PC-9 (cell line): ENCODE measurements at regions not wholly inside any gene's neighbourhood (a gene's known extent, or its start where the extent isn't known, plus 50 kb on each side); places are given as distances from the start of the nearest gene placed in this dataset.

ENCODE experiments used
- BruUV-seq: library from RNA; stranded (reverse); fragments of 400-500 nt; replicated peaks from 2 replicates; lab custom pipeline; 2021; lab: Mats Ljungman, UMichigan
- CTCF ChIA-PET: fragments of 300-600 bp; sonication (Branson Sonifier 250); formaldehyde crosslinking; loops from one replicate; lab custom pipeline; 2022; ENCODE audit warnings: antibody characterized with exemption; lab: Charles Lee
- POLR2A ChIA-PET: fragments of 300-600 bp; sonication (Branson Sonifier 250); formaldehyde crosslinking; loops from one replicate; lab custom pipeline; 2022; ENCODE audit warnings: antibody characterized with exemption; ENCODE audit not compliant: unreplicated experiment; lab: Charles Lee
- DNase-seq, 2 experiments: peaks; one replicate each; pipeline versions ENCODE4 v3.0.0 to v3.0.0-alpha.2; 2015 to 2022; ENCODE audit warnings: mixed read lengths in 1 of 2
- H2AFZ ChIP-seq: fragments of 200-600 bp; sonication (generic); 2 replicates; pipeline ENCODE4 v1.8.1; 2017; ENCODE audit warnings: antibody characterized with exemption
- H3F3A ChIP-seq: fragments of 200-600 bp; sonication (generic); 2 replicates; pipeline ENCODE4 v1.8.1; 2017; ENCODE audit warnings: antibody characterized with exemption, mild to moderate bottlenecking, low read depth; ENCODE audit not compliant: insufficient read depth
- H3K27ac ChIP-seq: fragments of 200-600 bp; sonication (generic); 2 replicates; pipeline ENCODE4 v1.6.1; 2016; ENCODE audit warnings: mixed run types
- H3K27me3 ChIP-seq: fragments of 200-600 bp; sonication (generic); 2 replicates; pipeline ENCODE4 v1.6.1; 2016; ENCODE audit warnings: low read depth, mixed run types; ENCODE audit not compliant: insufficient read depth
- H3K36me3 ChIP-seq: fragments of 200-600 bp; sonication (generic); 2 replicates; pipeline ENCODE4 v1.6.1; 2016; ENCODE audit warnings: low read depth, mixed run types
- H3K4me1 ChIP-seq: fragments of 200-600 bp; sonication (generic); replicated peaks from 2 replicates; pipeline ENCODE4 v1.6.1; 2016; ENCODE audit warnings: mixed run types; ENCODE audit not compliant: insufficient read depth
- H3K4me2 ChIP-seq: fragments of 200-600 bp; sonication (generic); 2 replicates; pipeline ENCODE4 v1.6.1; 2017; ENCODE audit warnings: mixed run types
- H3K4me3 ChIP-seq: fragments of 200-600 bp; sonication (generic); 2 replicates; pipeline ENCODE4 v1.6.1; 2016; ENCODE audit warnings: mixed run types
- H3K79me2 ChIP-seq: fragments of 200-600 bp; sonication (generic); 2 replicates; pipeline ENCODE4 v1.6.1; 2017; ENCODE audit warnings: low read depth, mixed run types
- H3K9me2 ChIP-seq: fragments of 200-600 bp; sonication (generic); 2 replicates; pipeline ENCODE4 v1.8.1; 2017; ENCODE audit warnings: mild to moderate bottlenecking; ENCODE audit not compliant: insufficient read depth
- H3K9me3 ChIP-seq: fragments of 200-600 bp; sonication (generic); 2 replicates; pipeline ENCODE4 v1.8.1; 2016; ENCODE audit warnings: low read depth; ENCODE audit not compliant: insufficient read depth
- H4K20me1 ChIP-seq: fragments of 200-600 bp; sonication (generic); 2 replicates; pipeline ENCODE4 v1.8.1; 2017; ENCODE audit not compliant: insufficient read depth
- EZH2 ChIP-seq: fragments of 200-600 bp; sonication (generic); IDR thresholded peaks from 2 replicates; pipeline ENCODE4 v1.8.0; 2017; ENCODE audit warnings: antibody characterized with exemption, low read depth
- intact Hi-C: fragments of 100-400 bp; cut with micrococcal nuclease; formaldehyde crosslinking; loops from one replicate; pipeline ENCODE4 v1.10.0; 2022; ENCODE audit not compliant: unreplicated experiment
- TF ChIP-seq, protein P1 (sequence below): fragments of 200-600 bp; sonication (generic); conservative IDR thresholded peaks from 2 replicates; pipeline ENCODE4 v1.6.1; 2017; ENCODE audit warnings: mixed run types, antibody characterized with exemption, mild to moderate bottlenecking, moderate library complexity

DNA sequence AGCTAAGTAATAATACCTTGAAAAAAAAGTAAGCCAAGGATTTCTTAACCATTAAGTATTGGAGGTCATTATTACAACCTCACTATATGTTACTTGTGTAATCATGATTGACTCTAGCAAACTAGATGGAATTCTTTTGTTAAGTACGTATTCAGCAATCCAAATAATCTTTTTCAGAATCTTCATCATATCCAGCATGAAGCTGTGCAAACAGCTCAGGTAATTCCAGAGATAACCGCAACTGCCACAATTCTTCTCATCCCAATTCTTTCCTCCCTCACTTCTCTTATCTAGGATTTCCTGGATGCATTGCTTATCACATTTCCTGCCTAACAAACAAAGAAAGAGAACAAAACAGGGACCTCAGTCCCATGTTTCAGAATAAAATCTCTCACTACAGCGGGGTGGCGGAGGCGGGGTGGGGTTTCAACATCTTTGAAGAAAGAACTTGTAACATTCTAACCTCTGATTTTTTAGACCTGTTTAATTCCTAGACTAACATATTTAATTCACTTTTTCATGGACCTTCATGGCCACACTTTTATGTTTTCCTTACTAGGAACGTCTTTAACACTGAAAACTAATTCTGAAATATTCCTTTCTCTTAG is 156.5 kb downstream of the POM121L12 start:
- no TSS peak for BruUV-seq
- H3K36me3 ChIP-seq = no peaks in the 10 kb centered on the region
- no peak for DNase-seq
- no peaks in the 10 kb centered on the region for H3K9me2 ChIP-seq
- no peak overlapping the region for H3K4me3 ChIP-seq
- no peak overlapping the region for H3K4me2 ChIP-seq
- no peak overlapping the region for H2AFZ ChIP-seq
- peaks cover 16% of the 10 kb centered on the region; the same call in 1 of the 2 replicates for H3K27me3 ChIP-seq
- ChIA-PET POLR2A (no interaction called here), CTCF (no interaction called here)
- no peaks in the 10 kb centered on the region for H3F3A ChIP-seq
- no peaks in the 10 kb centered on the region for H3K9me3 ChIP-seq
- H3K79me2 ChIP-seq = no peaks in the 10 kb centered on the region
- TF ChIP-seq EZH2 = no peak
- TF ChIP-seq, protein P1, sequence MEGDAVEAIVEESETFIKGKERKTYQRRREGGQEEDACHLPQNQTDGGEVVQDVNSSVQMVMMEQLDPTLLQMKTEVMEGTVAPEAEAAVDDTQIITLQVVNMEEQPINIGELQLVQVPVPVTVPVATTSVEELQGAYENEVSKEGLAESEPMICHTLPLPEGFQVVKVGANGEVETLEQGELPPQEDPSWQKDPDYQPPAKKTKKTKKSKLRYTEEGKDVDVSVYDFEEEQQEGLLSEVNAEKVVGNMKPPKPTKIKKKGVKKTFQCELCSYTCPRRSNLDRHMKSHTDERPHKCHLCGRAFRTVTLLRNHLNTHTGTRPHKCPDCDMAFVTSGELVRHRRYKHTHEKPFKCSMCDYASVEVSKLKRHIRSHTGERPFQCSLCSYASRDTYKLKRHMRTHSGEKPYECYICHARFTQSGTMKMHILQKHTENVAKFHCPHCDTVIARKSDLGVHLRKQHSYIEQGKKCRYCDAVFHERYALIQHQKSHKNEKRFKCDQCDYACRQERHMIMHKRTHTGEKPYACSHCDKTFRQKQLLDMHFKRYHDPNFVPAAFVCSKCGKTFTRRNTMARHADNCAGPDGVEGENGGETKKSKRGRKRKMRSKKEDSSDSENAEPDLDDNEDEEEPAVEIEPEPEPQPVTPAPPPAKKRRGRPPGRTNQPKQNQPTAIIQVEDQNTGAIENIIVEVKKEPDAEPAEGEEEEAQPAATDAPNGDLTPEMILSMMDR = no peak
- no peaks in the 10 kb centered on the region for H4K20me1 ChIP-seq
- no peak overlapping the region for H3K27ac ChIP-seq
- H3K4me1 ChIP-seq = no peaks in the 10 kb centered on the region
- intact Hi-C loops = no loop called here

DNA sequence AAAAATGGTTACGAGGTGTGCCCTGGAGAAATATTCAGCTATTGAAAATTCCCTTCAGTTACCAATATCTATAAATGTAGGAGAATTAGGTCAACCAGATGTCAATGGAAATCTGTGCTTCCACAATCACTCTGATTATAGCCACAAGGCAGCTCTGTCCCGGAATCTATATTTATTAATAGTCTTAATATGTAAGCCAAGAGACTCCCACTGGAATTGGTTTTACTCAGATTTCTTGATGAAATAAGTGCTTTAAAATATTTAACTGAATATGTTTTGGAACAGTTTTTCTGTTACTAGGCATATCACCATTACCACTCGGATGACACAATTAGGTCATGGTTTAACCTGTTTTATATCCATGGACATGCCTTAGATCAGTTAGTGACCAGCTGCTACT is 169.6 kb downstream of the POM121L12 start:
- intact Hi-C loops = no loop called here
- no peaks in the 10 kb centered on the region for H3K36me3 ChIP-seq
- no peaks in the 10 kb centered on the region for H3K4me1 ChIP-seq
- peaks cover 14% of the 10 kb centered on the region; the same call in 1 of the 2 replicates for H3K27me3 ChIP-seq
- H3K27ac ChIP-seq = no peak overlapping the region
- TF ChIP-seq EZH2 = no peak
- TF ChIP-seq, protein P1 = no peak
- H3K9me3 ChIP-seq = no peaks in the 10 kb centered on the region
- POLR2A ChIA-PET = no interaction called here
- no peak overlapping the region for H3K4me2 ChIP-seq
- no peaks in the 10 kb centered on the region for H3F3A ChIP-seq
- H4K20me1 ChIP-seq = no peaks in the 10 kb centered on the region; the same call in 1 of the 2 replicates
- BruUV-seq = no TSS peak
- H3K79me2 ChIP-seq = no peaks in the 10 kb centered on the region
- CTCF ChIA-PET = no interaction called here
- no peaks in the 10 kb centered on the region for H3K9me2 ChIP-seq
- no peak for DNase-seq
- no peak overlapping the region for H3K4me3 ChIP-seq
- no peak overlapping the region for H2AFZ ChIP-seq

DNA sequence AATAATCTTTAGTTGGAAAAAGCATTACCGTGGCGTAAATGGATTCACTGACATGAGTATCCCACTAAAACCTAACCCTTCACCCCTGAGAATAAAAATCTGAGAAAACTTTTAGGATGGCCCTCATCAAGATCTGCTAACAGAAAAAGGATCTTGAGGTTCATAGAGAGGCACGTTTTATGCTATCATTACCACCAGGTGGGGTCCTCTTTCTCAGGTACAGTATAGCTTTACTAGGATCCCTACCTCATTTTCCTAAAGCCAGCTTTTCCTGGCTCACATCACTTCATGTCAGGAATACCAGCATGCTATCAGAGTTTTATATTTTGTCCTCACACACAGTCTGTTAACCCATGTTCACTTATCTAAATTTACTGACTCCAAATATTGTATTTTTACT is 173.7 kb downstream of the POM121L12 start:
- Histone ChIP-seq H3K4me2 (no peak overlapping the region), H4K20me1 (no peaks in the 10 kb centered on the region; the same call in 1 of the 2 replicates), H3F3A (no peaks in the 10 kb centered on the region), H3K4me3 (no peak overlapping the region), H3K27ac (no peak overlapping the region), H3K79me2 (no peaks in the 10 kb centered on the region), H3K9me2 (no peaks in the 10 kb centered on the region), H2AFZ (no peak overlapping the region), H3K36me3 (no peaks in the 10 kb centered on the region), H3K9me3 (no peaks in the 10 kb centered on the region), H3K4me1 (no peaks in the 10 kb centered on the region), H3K27me3 (peaks cover 4% of the 10 kb centered on the region; the same call in 1 of the 2 replicates)
- intact Hi-C loops = no loop called here
- no TSS peak for BruUV-seq
- CTCF ChIA-PET = no interaction called here
- POLR2A ChIA-PET = no interaction called here
- TF ChIP-seq EZH2 = no peak
- TF ChIP-seq, protein P1 = no peak
- DNase-seq = no peak
